Ectodermal cell (in vitro differentiated cells): ENCODE measurements at regions not wholly inside any gene's neighbourhood (a gene's known extent, or its start where the extent isn't known, plus 50 kb on each side); places are given as distances from the start of the nearest gene placed in this dataset.

Experiments
- H3K27ac ChIP-seq: 2 replicates; pipeline ENCODE4 v1.7.0; 2013; ENCODE audit warnings: mild to moderate bottlenecking, low read depth, low read length; ENCODE audit not compliant: insufficient read depth, poor library complexity, severe bottlenecking
- H3K27me3 ChIP-seq: 2 replicates; pipeline ENCODE4 v1.7.0; 2013; ENCODE audit warnings: mild to moderate bottlenecking, low read length; ENCODE audit not compliant: insufficient read depth, control insufficient read depth, poor library complexity, severe bottlenecking
- H3K36me3 ChIP-seq: one replicate; pipeline ENCODE4 v1.7.0; 2013; ENCODE audit warnings: low read length; ENCODE audit not compliant: control insufficient read depth, insufficient read depth
- H3K4me1 ChIP-seq: one replicate; pipeline ENCODE4 v1.7.0; 2013; ENCODE audit warnings: low read length; ENCODE audit not compliant: control insufficient read depth, insufficient read depth
- H3K4me3 ChIP-seq: 2 replicates; pipeline ENCODE4 v1.7.0; 2013; ENCODE audit warnings: low read depth, low read length, control low read depth; ENCODE audit not compliant: insufficient read depth
- H3K9me3 ChIP-seq: 2 replicates; pipeline ENCODE4 v1.7.0; 2013; ENCODE audit warnings: mild to moderate bottlenecking, low read length, moderate library complexity; ENCODE audit not compliant: control insufficient read depth
- WGBS, 2 experiments: methylation state at CpG; one replicate each; pipeline ENCODE4 v1.1.7; 2013; ENCODE audit warnings: missing lambda C conversion rate in 2 of 2; 5-methylcytosine and 5-hydroxymethylcytosine counted together

DNA sequence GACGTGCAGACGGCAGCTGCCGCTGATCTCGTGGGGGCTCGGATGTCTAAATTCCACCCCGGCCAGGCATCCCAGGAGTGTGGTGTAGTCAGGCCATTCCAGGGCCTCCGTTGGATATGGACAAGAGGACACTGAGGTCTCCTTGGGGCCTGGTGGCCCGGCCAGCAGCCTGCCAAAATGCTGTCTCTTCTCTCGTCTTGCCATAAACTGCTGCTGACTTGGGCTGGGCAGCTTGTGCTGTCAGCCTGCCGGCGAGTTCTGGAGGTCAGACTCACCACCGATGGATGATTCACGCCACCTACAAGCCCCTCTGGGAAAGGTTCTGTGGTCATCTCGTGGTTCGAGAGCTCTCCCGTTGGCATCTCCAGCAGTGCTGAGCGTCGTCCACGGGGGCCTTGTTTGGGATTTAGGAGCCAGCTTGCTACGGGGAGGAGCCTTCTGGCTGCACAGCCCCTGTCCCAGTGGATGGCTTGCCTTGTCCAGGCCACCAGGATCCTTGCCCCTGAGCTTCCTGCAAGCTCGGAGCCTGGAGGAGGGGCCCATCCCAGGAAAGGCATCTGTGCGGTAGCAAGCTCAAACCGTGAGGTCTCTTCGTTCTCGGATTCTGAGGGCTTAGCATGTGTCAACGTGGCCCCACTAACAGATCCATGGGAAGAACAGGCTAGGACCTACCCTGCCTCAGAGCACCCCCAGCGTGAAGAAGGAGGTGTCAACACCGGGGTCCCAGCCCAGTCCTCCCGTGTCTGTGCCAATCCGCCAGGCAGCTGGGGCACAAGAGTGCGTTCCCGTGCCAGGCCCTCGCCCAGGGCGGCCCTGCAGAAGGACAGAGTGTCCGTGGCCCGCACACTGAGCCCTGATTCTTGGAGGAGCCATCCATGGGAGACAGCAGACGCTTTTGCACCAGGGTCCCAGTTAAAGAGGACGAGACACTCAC lies 1114.1 kb downstream of the BRD1 start:
- Histone ChIP-seq H3K27ac (no peak overlapping the region), H3K9me3 (no peaks in the 10 kb centered on the region), H3K4me1 (peaks cover 6% of the 10 kb centered on the region), H3K4me3 (no peak overlapping the region), H3K27me3 (no peaks in the 10 kb centered on the region), H3K36me3 (no peaks in the 10 kb centered on the region)
- WGBS, 2 experiments: 91% methylated on average over 38 of the region's 38 CpGs

DNA sequence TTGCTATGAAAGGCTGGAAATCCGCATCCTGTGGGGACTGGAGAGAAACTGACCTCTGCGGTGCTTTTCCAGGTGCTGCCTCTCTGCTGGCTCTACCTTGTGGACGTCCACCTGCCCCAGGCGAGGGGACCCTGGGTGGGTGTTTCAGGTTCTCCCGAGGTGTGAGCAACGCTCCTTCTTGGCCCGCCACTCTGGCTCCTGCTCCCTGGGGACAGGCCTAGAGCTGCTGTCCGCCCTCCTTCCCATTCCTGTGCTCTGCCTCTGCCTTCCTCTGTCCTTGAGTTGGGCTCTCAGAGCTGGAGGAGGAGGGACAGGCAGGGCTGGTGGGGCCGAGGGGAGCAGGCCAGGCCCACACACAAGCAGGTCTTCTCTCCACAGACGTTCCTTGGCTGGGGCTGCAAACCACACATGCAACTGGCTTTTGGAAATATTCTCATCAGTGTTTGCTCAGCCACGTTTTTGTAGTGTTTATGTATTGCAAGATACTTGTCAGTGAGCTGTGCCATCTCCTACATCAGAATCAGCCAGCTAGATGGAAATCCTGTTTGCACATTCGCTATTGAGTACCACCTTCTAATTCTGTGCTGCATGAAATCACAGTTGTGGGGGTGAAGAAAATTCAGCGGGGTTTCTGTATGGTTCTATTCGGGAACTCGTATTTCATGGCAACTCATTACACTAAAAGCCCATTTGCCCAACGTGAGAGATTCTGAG lies 1115.0 kb downstream of the BRD1 start:
- Histone ChIP-seq H3K27ac (no peak overlapping the region), H3K36me3 (no peaks in the 10 kb centered on the region), H3K4me1 (no peaks in the 10 kb centered on the region), H3K27me3 (no peaks in the 10 kb centered on the region), H3K4me3 (no peak overlapping the region), H3K9me3 (no peaks in the 10 kb centered on the region)
- WGBS, 2 experiments: 91 to 95% methylated on average over 16 of the region's 16 CpGs

DNA sequence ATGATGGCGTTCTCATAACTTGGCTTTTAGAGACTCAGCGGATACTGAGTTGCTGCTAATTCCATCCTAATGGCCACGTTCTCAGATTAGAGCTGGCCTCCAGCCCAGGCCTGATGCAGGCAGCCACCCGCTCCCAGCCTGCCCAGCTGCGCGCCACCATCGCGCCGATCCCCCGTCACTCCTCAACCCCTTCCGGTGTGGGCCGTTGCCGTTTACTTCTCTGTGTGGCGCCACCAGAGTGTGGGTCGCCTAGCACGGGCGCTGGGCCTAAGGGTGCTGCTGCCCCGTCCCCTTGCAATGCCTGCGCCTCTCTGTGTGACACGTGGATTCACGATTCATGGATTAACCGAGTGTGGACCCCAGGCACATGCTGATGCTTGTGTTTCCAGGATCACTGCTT lies 1116.0 kb downstream of the BRD1 start:
- H3K9me3 ChIP-seq: no peaks in the 10 kb centered on the region
- no peaks in the 10 kb centered on the region for H3K36me3 ChIP-seq
- H3K4me3 ChIP-seq: no peak overlapping the region
- WGBS, 2 experiments: 87 to 90% methylated on average over 22 of the region's 22 CpGs
- H3K27ac ChIP-seq: no peak overlapping the region
- H3K27me3 ChIP-seq: no peaks in the 10 kb centered on the region
- H3K4me1 ChIP-seq: no peaks in the 10 kb centered on the region

DNA sequence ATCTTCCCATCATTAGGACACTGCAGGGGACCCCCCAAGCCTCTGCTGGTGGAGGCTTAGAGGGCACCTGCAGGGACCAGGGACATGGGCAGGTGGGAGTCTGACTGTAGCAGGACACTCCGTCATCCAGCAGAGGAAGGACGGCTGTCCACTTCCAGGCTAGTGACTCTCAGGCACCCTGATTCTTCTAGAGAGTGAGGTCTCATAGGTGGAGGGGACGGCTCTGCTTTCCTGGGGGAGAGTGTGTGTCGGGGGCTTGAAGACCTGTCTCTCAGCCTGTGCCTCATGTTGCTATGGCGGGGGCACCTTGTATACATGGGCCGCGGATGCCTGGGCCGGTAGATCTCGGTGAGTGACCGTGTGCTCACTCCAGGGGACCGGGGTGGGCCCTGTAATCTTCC lies 1116.6 kb downstream of the BRD1 start:
- Histone ChIP-seq H3K27ac (no peak overlapping the region), H3K4me1 (no peaks in the 10 kb centered on the region), H3K36me3 (no peaks in the 10 kb centered on the region), H3K4me3 (no peak overlapping the region), H3K27me3 (no peaks in the 10 kb centered on the region), H3K9me3 (no peaks in the 10 kb centered on the region)
- 83 to 85% methylated on average over 11 of the region's 11 CpGs for WGBS, 2 experiments

DNA sequence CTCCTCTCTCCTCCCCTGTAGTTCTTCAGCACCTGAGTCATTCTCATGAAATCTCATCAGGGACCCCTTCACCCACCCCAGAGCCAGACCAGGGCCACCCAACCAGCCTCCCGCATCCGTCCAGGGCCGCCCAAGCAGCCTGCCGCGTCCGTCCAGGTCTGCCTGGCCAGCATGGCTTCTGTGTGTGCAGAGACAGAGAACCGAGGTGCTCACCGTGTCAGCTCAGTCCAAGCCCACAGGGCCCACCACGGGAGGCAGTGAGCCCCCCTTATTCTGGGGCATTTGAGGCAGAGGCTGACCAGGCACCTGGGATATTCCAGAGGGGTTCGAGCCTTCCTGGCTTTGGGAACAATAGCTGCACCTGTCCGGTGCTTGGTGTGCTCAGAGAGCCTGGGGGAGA lies 1117.3 kb downstream of the BRD1 start:
- H3K4me1 ChIP-seq: peaks cover 4% of the 10 kb centered on the region
- no peak overlapping the region for H3K4me3 ChIP-seq
- H3K27me3 ChIP-seq: no peaks in the 10 kb centered on the region
- no peaks in the 10 kb centered on the region for H3K9me3 ChIP-seq
- H3K36me3 ChIP-seq: no peaks in the 10 kb centered on the region
- no peak overlapping the region for H3K27ac ChIP-seq
- 82 to 84% methylated on average over 11 of the region's 11 CpGs for WGBS, 2 experiments

DNA sequence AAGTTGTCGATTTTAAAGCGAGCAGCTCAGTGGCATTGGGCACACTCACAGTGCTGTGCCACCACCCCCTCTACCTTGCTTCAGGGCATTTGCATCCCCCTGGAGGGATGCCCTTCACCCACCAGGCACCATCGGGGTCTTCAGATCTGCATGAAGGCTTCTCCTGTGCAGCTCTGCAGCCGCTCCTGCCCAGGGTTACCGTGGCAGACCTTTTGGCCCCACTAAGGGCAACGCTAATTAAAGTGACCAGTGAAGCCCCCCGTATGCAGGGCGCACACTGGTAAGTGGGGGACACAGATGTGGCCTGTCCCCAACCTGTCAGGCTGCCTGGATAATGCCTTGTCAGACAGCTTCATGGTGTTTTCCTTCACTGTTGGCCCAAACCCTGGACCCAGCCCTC lies 1117.7 kb downstream of the BRD1 start:
- Histone ChIP-seq H3K36me3 (no peaks in the 10 kb centered on the region), H3K4me1 (peaks cover 8% of the 10 kb centered on the region), H3K27ac (no peak overlapping the region), H3K9me3 (no peaks in the 10 kb centered on the region), H3K27me3 (no peaks in the 10 kb centered on the region), H3K4me3 (no peak overlapping the region)
- WGBS, 2 experiments: 82% methylated on average over 8 of the region's 8 CpGs

DNA sequence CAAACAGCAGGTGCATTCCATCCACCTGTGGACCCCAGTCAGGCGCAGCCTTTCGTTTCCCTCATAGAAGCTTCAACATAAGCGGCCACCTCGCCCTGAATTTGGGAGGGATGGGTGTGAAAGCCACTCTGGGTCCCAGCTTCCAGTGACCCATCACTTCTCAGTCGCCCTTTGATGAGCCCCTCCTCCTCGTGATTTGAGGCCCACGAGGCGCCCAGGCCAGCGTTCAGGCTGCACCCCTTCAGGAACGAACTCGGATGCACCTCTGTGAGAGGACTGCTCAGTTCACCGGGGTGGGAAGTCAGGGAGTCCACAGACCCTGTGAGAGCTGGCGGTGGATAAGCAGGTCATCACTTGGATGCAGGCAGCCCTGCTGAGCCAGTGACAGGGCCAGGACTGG lies 1118.2 kb downstream of the BRD1 start:
- H3K27ac ChIP-seq: no peak overlapping the region
- H3K9me3 ChIP-seq: no peaks in the 10 kb centered on the region
- H3K4me1 ChIP-seq: peaks cover 14% of the 10 kb centered on the region
- H3K4me3 ChIP-seq: no peak overlapping the region
- 95 to 96% methylated on average over 13 of the region's 13 CpGs for WGBS, 2 experiments
- H3K27me3 ChIP-seq: no peaks in the 10 kb centered on the region
- H3K36me3 ChIP-seq: no peaks in the 10 kb centered on the region

DNA sequence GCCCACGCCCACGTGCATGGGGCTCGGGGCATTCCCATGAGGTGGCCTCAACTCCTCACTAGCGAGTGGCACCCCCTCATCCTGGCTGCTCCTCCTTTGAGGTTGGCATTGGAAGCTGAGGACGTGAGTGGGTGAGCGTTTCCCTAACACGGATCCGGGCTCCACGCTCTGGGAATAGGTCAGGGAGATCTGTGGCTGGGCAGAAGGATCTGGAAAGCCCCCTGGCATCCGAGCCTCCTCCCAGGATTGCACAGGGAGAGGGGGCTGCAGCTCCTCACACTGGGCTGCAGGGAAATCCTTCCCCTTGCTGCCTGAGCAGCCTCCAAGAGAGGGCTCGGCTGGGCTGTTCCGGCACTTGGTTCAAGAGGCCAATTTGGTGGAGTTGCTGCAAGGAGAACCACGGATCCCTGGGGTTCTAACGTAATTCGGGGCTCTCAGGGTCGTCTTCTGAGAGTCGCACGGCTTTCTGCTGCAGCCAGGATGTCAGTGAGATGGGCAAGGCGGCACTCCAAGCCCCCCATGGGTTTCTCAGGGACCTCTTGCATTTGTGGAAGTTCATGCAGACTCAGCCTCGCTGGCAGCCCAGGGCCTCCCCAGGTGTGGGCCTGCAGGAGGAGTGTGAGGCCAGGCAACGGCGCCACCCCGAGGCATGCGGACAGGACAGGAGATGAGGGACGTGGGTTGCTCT lies 1119.0 kb downstream of the BRD1 start:
- H3K36me3 ChIP-seq: no peaks in the 10 kb centered on the region
- no peak overlapping the region for H3K27ac ChIP-seq
- H3K9me3 ChIP-seq: no peaks in the 10 kb centered on the region
- WGBS, 2 experiments: 88% methylated on average over 25 of the region's 25 CpGs
- H3K4me3 ChIP-seq: no peak overlapping the region
- peaks cover 18% of the 10 kb centered on the region for H3K4me1 ChIP-seq
- H3K27me3 ChIP-seq: no peaks in the 10 kb centered on the region

DNA sequence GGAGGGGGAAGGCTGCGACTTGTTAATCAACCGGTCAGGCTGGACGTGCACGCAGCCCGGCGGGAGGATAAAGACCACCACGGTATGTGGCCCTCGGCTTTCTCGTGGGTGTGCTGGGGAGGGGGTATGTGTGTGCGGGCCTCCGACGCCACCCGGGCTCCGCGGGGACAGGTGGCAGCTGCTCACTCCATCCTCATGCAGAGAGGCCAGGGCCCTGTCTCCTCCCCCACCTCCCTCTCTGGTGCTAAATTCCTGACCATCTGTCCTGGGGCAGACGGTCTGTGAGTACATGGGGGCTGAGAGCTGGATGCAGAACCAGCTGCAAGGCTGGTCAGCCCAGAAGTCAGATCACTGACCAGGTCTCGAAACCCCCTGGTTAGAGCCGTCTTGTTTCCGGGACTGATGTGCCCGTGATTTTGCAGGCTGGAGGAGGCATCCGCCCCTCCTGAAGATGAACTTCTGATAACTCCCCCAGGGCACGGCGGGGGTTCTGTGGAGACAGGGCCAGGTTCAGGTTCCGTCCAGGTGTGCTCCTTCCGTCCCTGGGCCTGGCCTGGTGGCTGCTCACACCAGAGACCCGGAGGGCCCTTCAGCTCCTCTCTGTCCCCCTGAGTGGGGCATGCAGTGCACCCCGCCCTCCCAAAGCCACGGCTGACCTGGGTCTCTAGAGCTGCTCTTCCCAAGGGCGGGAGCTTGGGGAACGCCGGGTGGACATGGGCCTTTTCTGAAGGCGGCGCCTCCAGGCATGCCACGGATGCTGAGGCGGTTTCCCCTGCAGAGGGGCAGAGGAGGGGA lies 1119.7 kb downstream of the BRD1 start:
- no peaks in the 10 kb centered on the region for H3K36me3 ChIP-seq
- no peaks in the 10 kb centered on the region for H3K9me3 ChIP-seq
- H3K27me3 ChIP-seq: no peaks in the 10 kb centered on the region
- H3K4me1 ChIP-seq: peaks cover 18% of the 10 kb centered on the region
- no peak overlapping the region for H3K27ac ChIP-seq
- WGBS, 2 experiments: 93 to 94% methylated on average over 29 to 35 of the region's 35 CpGs
- H3K4me3 ChIP-seq: no peak overlapping the region
